H1 (cell line): ENCODE measurements at regions not wholly inside any gene's neighbourhood (a gene's known extent, or its start where the extent isn't known, plus 50 kb on each side); places are given as distances from the start of the nearest gene placed in this dataset.

ENCODE experiments used
- CTCF ChIA-PET: fragments of 300-600 bp; sonication (Branson Sonifier 250); formaldehyde crosslinking; loops from one replicate; lab custom pipeline; 2021; ENCODE audit not compliant: partially characterized antibody; lab: Charles Lee
- POLR2A ChIA-PET: fragments of 300-600 bp; sonication (Branson Sonifier 250); formaldehyde crosslinking; loops from one replicate; lab custom pipeline; 2021; ENCODE audit warnings: inconsistent platforms; ENCODE audit not compliant: partially characterized antibody; lab: Charles Lee
- DNase-seq, 2 experiments: peaks; one replicate each; pipeline versions ENCODE4 v3.0.0 to v3.0.0-alpha.2; 2010 to 2022; ENCODE audit warnings: low spot score in 2 of 2, low read depth in 1 of 2, mixed read lengths in 1 of 2
- FAIRE-seq: peaks from 2 replicates; lab custom pipeline; 2011; peaks lifted over from hg19 to GRCh38; lab: Jason Lieb, UNC
- H2AFZ ChIP-seq: 2 replicates; pipeline ENCODE4 v1.8.1; 2012; ENCODE audit warnings: low read length, inconsistent platforms
- H2AK5ac ChIP-seq: 2 replicates; pipeline ENCODE4 v1.6.1; 2013; ENCODE audit warnings: low read depth, low read length
- H2BK120ac ChIP-seq: replicated peaks from 2 replicates; pipeline ENCODE3; 2013; ENCODE audit warnings: low read depth, low read length, inconsistent platforms
- H2BK12ac ChIP-seq: 2 replicates; pipeline ENCODE4 v1.6.1; 2013; ENCODE audit warnings: low read depth, low read length
- H2BK15ac ChIP-seq: 2 replicates; pipeline ENCODE4 v1.6.1; 2013; ENCODE audit warnings: low read length
- H2BK20ac ChIP-seq: 2 replicates; pipeline ENCODE4 v1.6.1; 2013; ENCODE audit warnings: low read length
- H2BK5ac ChIP-seq: 2 replicates; pipeline ENCODE4 v1.6.1; 2013; ENCODE audit warnings: low read depth, low read length
- H3K14ac ChIP-seq: 2 replicates; pipeline ENCODE4 v1.6.1; 2013; ENCODE audit warnings: inconsistent platforms; ENCODE audit not compliant: insufficient read length
- H3K18ac ChIP-seq: 2 replicates; pipeline ENCODE4 v1.6.1; 2013; ENCODE audit warnings: low read length; ENCODE audit errors: extremely low read depth
- H3K23ac ChIP-seq: 2 replicates; pipeline ENCODE4 v1.6.1; 2013; ENCODE audit warnings: inconsistent platforms; ENCODE audit not compliant: insufficient read length
- H3K23me2 ChIP-seq: 2 replicates; pipeline ENCODE4 v1.6.1; 2013; ENCODE audit warnings: low read depth, low read length
- H3K27ac ChIP-seq: 2 replicates; pipeline ENCODE4 v1.6.1; 2011; ENCODE audit warnings: low read depth, low read length, inconsistent platforms
- H3K27me3 ChIP-seq, 4 experiments: replicated peaks in 1 of 4; 1 replicate in 1 of 4; 2 replicates in 3 of 4; pipeline versions ENCODE4 v1.6.1 to v1.8.1; 2011 to 2013; ENCODE audit warnings: low read length in 3 of 4, mild to moderate bottlenecking in 3 of 4, inconsistent platforms in 2 of 4, mixed read lengths in 2 of 4, moderate library complexity in 1 of 4; ENCODE audit not compliant: control insufficient read depth in 3 of 4, insufficient read depth in 3 of 4; ENCODE audit errors: extremely low read depth in 1 of 4
- H3K36me3 ChIP-seq, 4 experiments: 2 replicates each; pipeline versions ENCODE4 v1.6.1 to v1.8.1; 2011 to 2013; ENCODE audit warnings: mild to moderate bottlenecking in 4 of 4, low read length in 3 of 4, moderate library complexity in 2 of 4, control low read depth in 1 of 4, inconsistent platforms in 1 of 4; ENCODE audit not compliant: insufficient read depth in 4 of 4, control insufficient read depth in 2 of 4
- H3K4ac ChIP-seq: replicated peaks from 2 replicates; pipeline ENCODE3; 2013; ENCODE audit warnings: low read length, low read depth, mixed read lengths, inconsistent platforms; ENCODE audit not compliant: insufficient read length
- H3K4me1 ChIP-seq, 4 experiments: replicated peaks in 1 of 4; 1 replicate in 1 of 4; 2 replicates in 3 of 4; pipeline versions ENCODE4 v1.6.1 to v1.8.1; 2011 to 2013; ENCODE audit warnings: low read length in 3 of 4, inconsistent platforms in 2 of 4, mixed read lengths in 1 of 4; ENCODE audit not compliant: insufficient read depth in 4 of 4, control insufficient read depth in 3 of 4
- H3K4me2 ChIP-seq, 2 experiments: 2 replicates each; pipeline versions ENCODE4 v1.6.1 to v1.8.1; 2011 to 2013; ENCODE audit warnings: low read depth in 2 of 2, low read length in 2 of 2, control low read depth in 1 of 2, inconsistent platforms in 1 of 2, mild to moderate bottlenecking in 1 of 2; ENCODE audit not compliant: insufficient read depth in 1 of 2
- H3K4me3 ChIP-seq, 4 experiments: fragments of 200-600, 300-600 bp in 1 of 4; sonication (generic), shearing (Covaris generic), sonication (Bioruptor Twin) in 1 of 4; 2 replicates each; pipeline versions ENCODE4 v1.5.1 to v1.8.1; 2011 to 2016; ENCODE audit warnings: low read length in 4 of 4, low read depth in 3 of 4, control low read depth in 2 of 4, inconsistent platforms in 2 of 4, mild to moderate bottlenecking in 2 of 4, mixed read lengths in 1 of 4, moderate library complexity in 1 of 4; ENCODE audit not compliant: insufficient read depth in 2 of 4; ENCODE audit errors: extremely low read depth in 1 of 4
- H3K56ac ChIP-seq: replicated peaks from 2 replicates; pipeline ENCODE3; 2013; ENCODE audit warnings: low read depth, mild to moderate bottlenecking, mixed read lengths, low read length, inconsistent platforms; ENCODE audit not compliant: insufficient read length
- H3K79me1 ChIP-seq: 2 replicates; pipeline ENCODE4 v1.6.1; 2013; ENCODE audit warnings: low read depth, low read length, control low read depth
- H3K79me2 ChIP-seq, 2 experiments: 2 replicates each; pipeline versions ENCODE4 v1.6.1 to v1.8.1; 2012 to 2013; ENCODE audit warnings: low read length in 2 of 2, mild to moderate bottlenecking in 2 of 2, inconsistent platforms in 1 of 2; ENCODE audit not compliant: insufficient read depth in 2 of 2, control insufficient read depth in 1 of 2
- H3K9ac ChIP-seq, 4 experiments: replicated peaks in 1 of 4; 1 replicate in 1 of 4; 2 replicates in 3 of 4; pipeline versions ENCODE4 v1.6.1 to v1.8.1; 2011 to 2013; ENCODE audit warnings: low read depth in 3 of 4, low read length in 3 of 4, control low read depth in 2 of 4, mild to moderate bottlenecking in 2 of 4, moderate library complexity in 2 of 4, inconsistent platforms in 1 of 4; ENCODE audit errors: extremely low read depth in 1 of 4
- H3K9me3 ChIP-seq, 2 experiments: 2 replicates each; pipeline versions ENCODE4 v1.6.1 to v1.8.1; 2012 to 2013; ENCODE audit warnings: mild to moderate bottlenecking in 2 of 2, moderate library complexity in 2 of 2, control low read depth in 1 of 2, inconsistent platforms in 1 of 2, low read depth in 1 of 2, low read length in 1 of 2, mixed read lengths in 1 of 2; ENCODE audit not compliant: insufficient read depth in 2 of 2
- H4K20me1 ChIP-seq, 2 experiments: replicated peaks in 1 of 2; 2 replicates each; pipeline versions ENCODE3 to v1.8.1; 2011 to 2013; ENCODE audit warnings: inconsistent platforms in 2 of 2, low read length in 2 of 2, mild to moderate bottlenecking in 1 of 2; ENCODE audit not compliant: insufficient read depth in 2 of 2, control insufficient read depth in 1 of 2
- H4K5ac ChIP-seq: 2 replicates; pipeline ENCODE4 v1.6.1; 2013; ENCODE audit warnings: low read length, low read depth, mixed read lengths, inconsistent platforms; ENCODE audit not compliant: insufficient read length
- H4K8ac ChIP-seq: 2 replicates; pipeline ENCODE4 v1.8.0; 2013; ENCODE audit warnings: mild to moderate bottlenecking, moderate library complexity, low read length, inconsistent platforms; ENCODE audit not compliant: insufficient read depth; ENCODE audit errors: extremely low read depth
- H4K91ac ChIP-seq: replicated peaks from 2 replicates; pipeline ENCODE3; 2013; ENCODE audit warnings: low read length, mixed read lengths, inconsistent platforms; ENCODE audit not compliant: insufficient read length
- ASH2L ChIP-seq: fragments of 200-600, 300-600 bp; sonication (generic); IDR thresholded peaks from one replicate; pipeline ENCODE4 v1.7.1; 2017; ENCODE audit warnings: low read length
- CHD1 ChIP-seq: IDR thresholded peaks from 2 replicates; pipeline ENCODE4 v1.6.1; 2012; ENCODE audit warnings: low read depth, low read length, improper control_type of control experiment
- CREB1 ChIP-seq: IDR thresholded peaks from 2 replicates; pipeline ENCODE4 v1.6.1; 2012; ENCODE audit warnings: inconsistent platforms
- EZH2 ChIP-seq: fragments of 200-600 bp; sonication (generic); IDR thresholded peaks from 2 replicates; pipeline ENCODE4 v1.7.1; 2012; ENCODE audit warnings: low read depth, mild to moderate bottlenecking, moderate library complexity, low read length, inconsistent platforms; ENCODE audit not compliant: severe bottlenecking
- GABPA ChIP-seq: IDR thresholded peaks from 2 replicates; pipeline ENCODE4 v1.6.1; 2011; ENCODE audit warnings: mild to moderate bottlenecking, low read length, moderate library complexity, borderline replicate concordance; ENCODE audit not compliant: insufficient read depth
- HDAC6 ChIP-seq: IDR thresholded peaks from one replicate; pipeline ENCODE4 v1.7.1; 2012; ENCODE audit warnings: low read depth, mild to moderate bottlenecking, inconsistent platforms, low read length, moderate library complexity
- POLR2AphosphoS5 ChIP-seq: IDR thresholded peaks from 2 replicates; pipeline ENCODE4 v1.6.1; 2011; ENCODE audit warnings: low read depth, low read length
- SAP30 ChIP-seq: fragments of 300-600 bp; sonication (generic); IDR thresholded peaks from 2 replicates; pipeline ENCODE4 v1.7.1; 2012; ENCODE audit warnings: low read length, moderate library complexity, mild to moderate bottlenecking, inconsistent platforms; ENCODE audit not compliant: insufficient read depth, insufficient replicate concordance
- SP4 ChIP-seq: IDR thresholded peaks from 2 replicates; pipeline ENCODE4 v1.6.1; 2012; ENCODE audit warnings: low read length, inconsistent platforms
- TBP ChIP-seq: IDR thresholded peaks from 2 replicates; pipeline ENCODE4 v1.6.1; 2011; ENCODE audit warnings: low read depth, low read length, improper control_type of control experiment
- TCF12 ChIP-seq: IDR thresholded peaks from 2 replicates; pipeline ENCODE4 v1.6.1; 2011; ENCODE audit warnings: low read depth, mild to moderate bottlenecking, low read length
- TEAD4 ChIP-seq: IDR thresholded peaks from 2 replicates; pipeline ENCODE4 v1.6.1; 2012; ENCODE audit warnings: low read depth, low read length, inconsistent platforms, mixed read lengths
- WGBS, 2 experiments: shearing (Covaris generic) in 1 of 2; methylation state at CpG; one replicate each; pipeline versions ENCODE4 v1.1.6 to v1.1.7; 2013 to 2015; ENCODE audit warnings: low lambda C conversion rate in 2 of 2, mixed read lengths in 2 of 2, inconsistent platforms in 1 of 2, low coverage in 1 of 2, missing lambda C conversion rate in 1 of 2; ENCODE audit not compliant: insufficient replicate concordance in 2 of 2, insufficient coverage in 1 of 2, insufficient read length in 1 of 2; ENCODE audit errors: extremely low coverage in 1 of 2, missing lambda C conversion rate in 1 of 2; 5-methylcytosine and 5-hydroxymethylcytosine counted together
- TF ChIP-seq, protein P1 (sequence below): IDR thresholded peaks from 2 replicates; pipeline ENCODE4 v1.6.1; 2012; ENCODE audit warnings: low read length, inconsistent platforms

DNA sequence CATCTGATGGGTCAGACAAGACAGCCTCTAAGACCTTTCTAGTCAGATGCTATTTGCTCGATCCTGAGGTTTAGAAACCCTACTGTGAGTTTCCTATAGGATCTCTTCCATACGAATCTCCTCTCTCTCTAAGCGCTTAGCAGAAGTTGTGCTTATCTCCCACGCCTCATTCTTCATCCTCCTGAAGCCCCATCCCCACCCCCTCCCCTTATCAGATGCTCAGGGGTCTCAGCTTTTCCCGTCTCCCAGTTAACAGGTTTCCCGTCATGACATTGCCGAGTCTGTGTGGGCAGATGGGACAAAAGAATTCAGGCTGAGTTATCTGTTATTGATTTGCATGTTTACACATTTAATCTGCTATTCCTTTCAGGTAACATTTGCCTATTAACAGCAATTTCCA is 99.0 kb upstream of the PIRT start:
- H2BK15ac ChIP-seq, result no peak overlapping the region
- H3K4me2 ChIP-seq, result no peak overlapping the region
- H3K23me2 ChIP-seq, result no peaks in the 10 kb centered on the region; the same call in 1 of the 2 replicates
- no peaks in the 10 kb centered on the region for H3K4me1 ChIP-seq
- H4K91ac ChIP-seq, result no peak overlapping the region
- H4K8ac ChIP-seq, result no peak overlapping the region
- no peaks in the 10 kb centered on the region for H3K27me3 ChIP-seq
- H2BK5ac ChIP-seq, result no peak overlapping the region
- TF ChIP-seq TCF12 (no peak), GABPA (no peak), SP4 (no peak), SAP30 (no peak), ASH2L (no peak), CREB1 (no peak), CHD1 (no peak), POLR2AphosphoS5 (no peak), EZH2 (no peak), TBP (no peak), TEAD4 (no peak), HDAC6 (no peak)
- TF ChIP-seq, protein P1, sequence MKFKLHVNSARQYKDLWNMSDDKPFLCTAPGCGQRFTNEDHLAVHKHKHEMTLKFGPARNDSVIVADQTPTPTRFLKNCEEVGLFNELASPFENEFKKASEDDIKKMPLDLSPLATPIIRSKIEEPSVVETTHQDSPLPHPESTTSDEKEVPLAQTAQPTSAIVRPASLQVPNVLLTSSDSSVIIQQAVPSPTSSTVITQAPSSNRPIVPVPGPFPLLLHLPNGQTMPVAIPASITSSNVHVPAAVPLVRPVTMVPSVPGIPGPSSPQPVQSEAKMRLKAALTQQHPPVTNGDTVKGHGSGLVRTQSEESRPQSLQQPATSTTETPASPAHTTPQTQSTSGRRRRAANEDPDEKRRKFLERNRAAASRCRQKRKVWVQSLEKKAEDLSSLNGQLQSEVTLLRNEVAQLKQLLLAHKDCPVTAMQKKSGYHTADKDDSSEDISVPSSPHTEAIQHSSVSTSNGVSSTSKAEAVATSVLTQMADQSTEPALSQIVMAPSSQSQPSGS, result no peak
- no peaks in the 10 kb centered on the region for H4K20me1 ChIP-seq
- 82% methylated on average over 7 of the region's 7 CpGs; no CpG with 5 or more reads in 1 of the 2 experiments for WGBS, 2 experiments
- no peak overlapping the region for H2BK20ac ChIP-seq
- no peak overlapping the region for H3K56ac ChIP-seq
- no peak overlapping the region for H3K9ac ChIP-seq
- H3K4me3 ChIP-seq, result no peak overlapping the region
- H2AFZ ChIP-seq, result no peak overlapping the region
- H2BK12ac ChIP-seq, result no peak overlapping the region
- ChIA-PET POLR2A (no interaction called here), CTCF (no interaction called here)
- no peak overlapping the region for H2BK120ac ChIP-seq
- FAIRE-seq (no peak), DNase-seq (no peak)
- H3K27ac ChIP-seq, result no peak overlapping the region
- no peaks in the 10 kb centered on the region; a peak in 1 of 8 replicates for H3K36me3 ChIP-seq
- no peaks in the 10 kb centered on the region for H3K79me1 ChIP-seq
- no peak overlapping the region for H3K4ac ChIP-seq
- H3K23ac ChIP-seq, result no peak overlapping the region
- no peak overlapping the region for H3K14ac ChIP-seq
- 0 out of 4 replicates have a peak, but pooled peaks cover 0 to 2% of the 10 kb centered on the region in 2 experiments for H3K9me3 ChIP-seq
- no peak overlapping the region for H2AK5ac ChIP-seq
- no peaks in the 10 kb centered on the region for H3K79me2 ChIP-seq
- H3K18ac ChIP-seq, result no peak overlapping the region
- no peak overlapping the region for H4K5ac ChIP-seq
